Body of pancreas (tissue), 4 donors: ENCODE measurements at regions not wholly inside any gene's neighbourhood (a gene's known extent, or its start where the extent isn't known, plus 50 kb on each side); places are given as distances from the start of the nearest gene placed in this dataset.

Source experiments
- ATAC-seq: fragments of 150-250 bp; one replicate; pipeline ENCODE4 v1.9.1; 2016
- DNase-seq, 4 donors: peaks; one replicate each; pipeline ENCODE4 v3.0.0-alpha.2; 2019
- H3K27ac ChIP-seq, 4 donors: fragments of 200-600 bp; sonication (generic); 1 replicate in 3 of 4; 2 replicates in 1 of 4; pipeline versions ENCODE4 v1.5.1 to v1.6.1; 2016 to 2019; ENCODE audit warnings: mild to moderate bottlenecking in 1 of 4, mixed read lengths in 1 of 4, moderate library complexity in 1 of 4
- H3K27me3 ChIP-seq, 2 donors: fragments of 200-600 bp; sonication (generic); one replicate each; pipeline ENCODE4 v1.6.0; 2016; ENCODE audit warnings: mild to moderate bottlenecking in 1 of 2
- H3K36me3 ChIP-seq, 2 donors: fragments of 200-600 bp; sonication (generic); replicated peaks in 1 of 2; 2 replicates each; pipeline ENCODE4 v1.5.1; 2016; ENCODE audit warnings: low read depth in 2 of 2; ENCODE audit not compliant: insufficient read depth in 1 of 2
- H3K4me1 ChIP-seq: fragments of 200-600 bp; sonication (generic); one replicate; pipeline ENCODE4 v1.6.0; 2016
- H3K4me3 ChIP-seq, 2 donors: fragments of 200-600 bp; sonication (generic); 1 replicate in 1 of 2; 2 replicates in 1 of 2; pipeline ENCODE4 v1.5.1; 2016 to 2019
- H3K9me3 ChIP-seq, 3 donors: fragments of 200-600 bp; sonication (generic); 1 replicate in 2 of 3; 2 replicates in 1 of 3; pipeline ENCODE4 v1.5.1; 2016
- POLR2A ChIP-seq, 3 donors: fragments of 450-650 bp; IDR thresholded peaks; one replicate each; pipeline ENCODE4 v1.6.1; 2016; ENCODE audit warnings: antibody characterized with exemption in 3 of 3, mild to moderate bottlenecking in 2 of 3
- WGBS, 2 donors: methylation state at CpG; one replicate each; pipeline ENCODE4 v1.1.5; 2017; 5-methylcytosine and 5-hydroxymethylcytosine counted together
- intact Hi-C: fragments of 100-400 bp; cut with DNase I; formaldehyde crosslinking; loops from one replicate; pipeline ENCODE4 v1.15.1; 2023
- TF ChIP-seq, protein P1 (sequence below), 7 experiments: fragments of 450-650 bp in 4 of 7; fragments of 200-600 bp in 3 of 7; sonication (generic) in 3 of 7; IDR thresholded peaks; one replicate each; pipeline ENCODE4 v1.5.1; 2016 to 2019; ENCODE audit warnings: antibody characterized with exemption in 7 of 7

DNA sequence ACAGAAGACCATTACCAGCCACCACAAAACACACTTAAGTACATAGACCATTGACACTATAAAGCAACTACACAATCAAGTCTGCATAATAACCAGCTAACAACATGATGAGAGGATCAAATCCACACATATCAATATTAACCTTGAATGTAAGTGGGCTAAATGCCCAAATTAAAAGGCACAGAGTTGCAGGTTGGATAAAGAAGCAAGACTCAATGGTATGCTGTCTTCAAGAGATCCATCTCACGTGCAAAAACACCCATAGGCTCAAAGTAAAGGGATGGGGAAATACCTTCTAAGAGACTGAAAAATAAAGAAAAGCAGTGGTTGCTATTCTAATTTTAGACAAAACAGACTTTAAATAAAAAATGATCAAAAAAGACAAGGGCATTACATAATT is 113.6 kb upstream of the CD180 start:
- intact Hi-C loops: no loop called here

DNA sequence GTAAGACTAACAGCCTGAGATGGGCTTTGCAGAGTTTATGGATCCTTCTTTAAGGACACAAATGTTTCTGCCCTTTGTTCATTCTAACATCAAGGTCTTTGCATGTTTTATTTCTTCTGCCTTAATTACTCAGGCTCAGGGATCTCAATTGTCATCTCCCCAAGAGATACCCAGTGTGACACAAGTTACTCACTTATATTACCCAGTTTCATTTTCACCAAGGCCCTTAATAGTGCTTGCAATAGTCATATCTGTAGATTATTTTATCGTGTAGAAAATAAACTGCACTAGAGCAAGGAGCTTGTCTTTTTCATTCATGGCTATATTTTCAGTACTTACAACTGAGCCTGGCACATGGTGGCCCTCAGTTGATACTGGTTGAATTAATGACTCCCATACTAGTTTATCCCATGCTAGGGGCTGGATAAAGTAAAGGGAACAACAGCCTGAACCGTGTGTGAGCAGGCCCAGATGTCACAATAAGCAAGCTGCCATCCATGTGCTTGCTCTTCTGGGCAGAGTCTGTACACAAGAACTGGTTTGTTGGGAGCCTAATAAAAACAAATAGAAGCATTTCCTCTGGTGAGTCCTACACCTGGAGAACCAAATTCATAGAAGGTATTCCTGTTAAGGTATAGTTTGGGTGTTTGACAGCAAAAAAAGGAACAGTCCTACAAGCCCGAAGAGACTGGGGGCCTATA is 112.5 kb upstream of the CD180 start:
- Histone ChIP-seq H3K4me3 (no peak overlapping the region), H3K27me3 (no peaks in the 10 kb centered on the region), H3K27ac (no peak overlapping the region), H3K4me1 (no peaks in the 10 kb centered on the region), H3K36me3 (no peaks in the 10 kb centered on the region), H3K9me3 (no peaks in the 10 kb centered on the region)
- 58 to 64% methylated on average over 3 of the region's 3 CpGs for WGBS, 2 donors
- ATAC-seq (no peak), DNase-seq (no peak)
- intact Hi-C loops: no loop called here
- TF ChIP-seq, protein P1, sequence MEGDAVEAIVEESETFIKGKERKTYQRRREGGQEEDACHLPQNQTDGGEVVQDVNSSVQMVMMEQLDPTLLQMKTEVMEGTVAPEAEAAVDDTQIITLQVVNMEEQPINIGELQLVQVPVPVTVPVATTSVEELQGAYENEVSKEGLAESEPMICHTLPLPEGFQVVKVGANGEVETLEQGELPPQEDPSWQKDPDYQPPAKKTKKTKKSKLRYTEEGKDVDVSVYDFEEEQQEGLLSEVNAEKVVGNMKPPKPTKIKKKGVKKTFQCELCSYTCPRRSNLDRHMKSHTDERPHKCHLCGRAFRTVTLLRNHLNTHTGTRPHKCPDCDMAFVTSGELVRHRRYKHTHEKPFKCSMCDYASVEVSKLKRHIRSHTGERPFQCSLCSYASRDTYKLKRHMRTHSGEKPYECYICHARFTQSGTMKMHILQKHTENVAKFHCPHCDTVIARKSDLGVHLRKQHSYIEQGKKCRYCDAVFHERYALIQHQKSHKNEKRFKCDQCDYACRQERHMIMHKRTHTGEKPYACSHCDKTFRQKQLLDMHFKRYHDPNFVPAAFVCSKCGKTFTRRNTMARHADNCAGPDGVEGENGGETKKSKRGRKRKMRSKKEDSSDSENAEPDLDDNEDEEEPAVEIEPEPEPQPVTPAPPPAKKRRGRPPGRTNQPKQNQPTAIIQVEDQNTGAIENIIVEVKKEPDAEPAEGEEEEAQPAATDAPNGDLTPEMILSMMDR (IDR thresholded peaks at IDR 0.05): no peak
- TF ChIP-seq POLR2A (IDR thresholded peaks at IDR 0.05): no peak

More for the DNA sequence above, 113.6 kb upstream of the CD180 start:
- DNase-seq: no peak
- TF ChIP-seq, protein P1 (IDR thresholded peaks at IDR 0.05): no peak
- TF ChIP-seq POLR2A (IDR thresholded peaks at IDR 0.05): no peak
- no peaks in the 10 kb centered on the region for H3K9me3 ChIP-seq
- no peak overlapping the region for H3K4me3 ChIP-seq
- ATAC-seq: no peak
- H3K36me3 ChIP-seq: no peaks in the 10 kb centered on the region
- H3K4me1 ChIP-seq: no peaks in the 10 kb centered on the region
- WGBS, 2 donors: 94 to 100% methylated on average over 1 of the region's 1 CpG
- no peaks in the 10 kb centered on the region for H3K27me3 ChIP-seq
- no peak overlapping the region for H3K27ac ChIP-seq

DNA sequence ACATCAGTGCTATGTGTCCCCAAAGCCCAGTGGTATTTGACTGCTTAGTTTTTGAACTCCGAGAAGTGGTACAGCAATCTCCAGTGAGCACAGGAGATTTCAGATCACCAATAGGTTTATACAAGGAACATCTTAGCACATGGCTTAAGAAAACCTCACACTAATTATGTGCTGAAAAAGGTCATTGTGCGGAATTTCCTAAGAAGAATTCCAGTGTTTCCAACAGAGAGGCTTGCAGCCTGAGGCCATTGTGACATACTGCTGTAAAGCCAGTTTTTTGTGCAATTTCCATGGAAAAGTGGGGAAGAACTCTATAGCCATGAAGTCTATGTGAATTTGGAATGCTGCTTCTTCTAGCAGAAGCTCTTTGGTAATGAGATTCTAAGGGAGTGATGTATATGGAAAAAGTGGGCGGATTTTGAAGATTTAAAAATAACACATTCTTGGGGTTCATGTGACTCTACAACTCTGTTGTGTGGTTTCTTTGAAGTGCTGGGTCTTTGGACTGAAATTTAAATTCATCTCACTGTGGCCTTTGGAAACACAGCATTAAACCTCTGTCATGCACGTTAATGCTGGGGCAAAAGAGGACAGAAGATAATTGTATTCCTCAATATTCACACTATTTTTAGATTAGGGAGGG is 110.5 kb upstream of the CD180 start:
- 77 to 81% methylated on average over 4 of the region's 4 CpGs for WGBS, 2 donors
- Histone ChIP-seq H3K4me1 (no peaks in the 10 kb centered on the region), H3K27me3 (no peaks in the 10 kb centered on the region), H3K9me3 (no peaks in the 10 kb centered on the region), H3K27ac (no peak overlapping the region), H3K4me3 (no peak overlapping the region), H3K36me3 (no peaks in the 10 kb centered on the region)
- no peak for TF ChIP-seq POLR2A (IDR thresholded peaks at IDR 0.05)
- TF ChIP-seq, protein P1 (IDR thresholded peaks at IDR 0.05): no peak
- intact Hi-C loops: no loop called here
- DNase-seq: no peak
- ATAC-seq: no peak

- H3K9me3 ChIP-seq: no peaks in the 10 kb centered on the region
- H3K27me3 ChIP-seq: no peaks in the 10 kb centered on the region
- TF ChIP-seq, protein P1 (IDR thresholded peaks at IDR 0.05): no peak
- ATAC-seq (peak; percentile 34), DNase-seq (no peak)
- H3K4me3 ChIP-seq: no peak overlapping the region
- H3K36me3 ChIP-seq: no peaks in the 10 kb centered on the region
- intact Hi-C loops: no loop called here
- H3K4me1 ChIP-seq: no peaks in the 10 kb centered on the region
- no peak overlapping the region for H3K27ac ChIP-seq
- 72 to 80% methylated on average over 8 to 9 of the region's 9 CpGs for WGBS, 2 donors
These were observed 109.5 kb upstream of the CD180 start for GRCh38 chr5:67305913-67306710.
